GM12878 (cell line): ENCODE measurements at regions not wholly inside any gene's neighbourhood (a gene's known extent, or its start where the extent isn't known, plus 50 kb on each side); places are given as distances from the start of the nearest gene placed in this dataset.

Experiments used
- ATAC-seq: fragments of 200-7000 bp; cut with Tn5 transposase; 3 replicates; pipeline ENCODE4 v1.9.1; 2020; ENCODE audit warnings: mild to moderate bottlenecking, moderate library complexity
- BruUV-seq: library from RNA; stranded (reverse); fragments of 400-500 nt; replicated peaks from 2 replicates; lab custom pipeline; 2021; lab: Mats Ljungman, UMichigan
- CTCF ChIA-PET: fragments of 300-600 bp; sonication (Branson Sonifier 250); formaldehyde crosslinking; extraction: SDS; loops from one replicate; lab custom pipeline; 2021; ENCODE audit warnings: inconsistent platforms; lab: Yijun Ruan, JAX
- POLR2A ChIA-PET: fragments of 350-600 bp; formaldehyde crosslinking; extraction: SDS; loops from one replicate; lab custom pipeline; 2021; ENCODE audit warnings: inconsistent platforms; lab: Charles Lee
- RAD21 ChIA-PET: fragments of 300-600 bp; sonication (Branson Sonifier 250); formaldehyde crosslinking; loops from one replicate; lab custom pipeline; 2023; ENCODE audit warnings: antibody characterized with exemption; ENCODE audit not compliant: unreplicated experiment; lab: Charles Lee
- SMC1A ChIA-PET: fragments of 300-600 bp; sonication (Branson Sonifier 250); formaldehyde crosslinking; loops from one replicate; lab custom pipeline; 2023; ENCODE audit not compliant: unreplicated experiment, uncharacterized antibody; lab: Charles Lee
- DNase-seq: peaks from one replicate; pipeline ENCODE4 v3.0.0-alpha.2; 2011; ENCODE audit warnings: low read depth, low spot score
- FAIRE-seq: peaks from 3 replicates; lab custom pipeline; 2011; peaks lifted over from hg19 to GRCh38; lab: Jason Lieb, UNC
- H2AFZ ChIP-seq: 2 replicates; pipeline ENCODE4 v1.6.0; 2011; ENCODE audit warnings: low read depth, low read length, control low read depth; ENCODE audit not compliant: control insufficient read depth
- H3K27ac ChIP-seq: 2 replicates; pipeline ENCODE4 v1.5.1; 2011; ENCODE audit warnings: control low read depth; ENCODE audit not compliant: control insufficient read depth, insufficient read depth
- H3K27me3 ChIP-seq, 2 experiments: replicated peaks in 1 of 2; 2 replicates each; pipeline versions ENCODE4 v1.6.0 to v1.6.1; 2011; ENCODE audit warnings: low read length in 1 of 2; ENCODE audit not compliant: control insufficient read depth in 2 of 2, insufficient read depth in 2 of 2
- H3K36me3 ChIP-seq, 2 experiments: 2 replicates each; pipeline ENCODE4 v1.5.1; 2011; ENCODE audit warnings: low read length in 1 of 2; ENCODE audit not compliant: control insufficient read depth in 2 of 2, insufficient read depth in 2 of 2
- H3K4me1 ChIP-seq: 2 replicates; pipeline ENCODE4 v1.6.1; 2011; ENCODE audit warnings: mild to moderate bottlenecking, low read length, moderate library complexity, mixed read lengths; ENCODE audit not compliant: control insufficient read depth, insufficient read depth
- H3K4me2 ChIP-seq: 2 replicates; pipeline ENCODE4 v1.6.0; 2011; ENCODE audit warnings: control low read depth; ENCODE audit not compliant: control insufficient read depth, insufficient read depth
- H3K4me3 ChIP-seq: fragments of 200-600 bp; sonication (generic); 2 replicates; pipeline ENCODE4 v1.5.1; 2016
- H3K79me2 ChIP-seq: 2 replicates; pipeline ENCODE4 v1.6.0; 2011; ENCODE audit warnings: low read length; ENCODE audit not compliant: control insufficient read depth, insufficient read depth
- H3K9ac ChIP-seq: 2 replicates; pipeline ENCODE4 v1.8.0; 2011; ENCODE audit warnings: low read length, control low read depth, mixed read lengths; ENCODE audit not compliant: control insufficient read depth, insufficient read depth
- H3K9me3 ChIP-seq: replicated peaks from 3 replicates; pipeline ENCODE4 v1.5.1; 2011; ENCODE audit warnings: mild to moderate bottlenecking, low read length; ENCODE audit not compliant: control insufficient read depth, insufficient read depth
- H4K20me1 ChIP-seq: 2 replicates; pipeline ENCODE4 v1.6.0; 2011; ENCODE audit not compliant: control insufficient read depth, insufficient read depth
- ASH2L ChIP-seq: fragments of 300-600, 200-600 bp; sonication (generic); IDR thresholded peaks from 2 replicates; pipeline ENCODE4 v1.6.1; 2017; ENCODE audit warnings: low read depth, mild to moderate bottlenecking, borderline replicate concordance
- BMI1 ChIP-seq: fragments of 450-650 bp; IDR thresholded peaks from 2 replicates; pipeline ENCODE4 v1.6.1; 2016; ENCODE audit warnings: mild to moderate bottlenecking, moderate library complexity, borderline replicate concordance
- CBFB ChIP-seq: IDR thresholded peaks from 2 replicates; pipeline ENCODE4 v1.6.1; 2016; ENCODE audit warnings: antibody characterized with exemption, low read depth
- CBX3 ChIP-seq: fragments of 200-600 bp; sonication (generic); IDR thresholded peaks from 2 replicates; pipeline ENCODE4 v1.6.1; 2016; ENCODE audit warnings: low read depth, borderline replicate concordance
- DPF2 ChIP-seq: fragments of 450-650 bp; IDR thresholded peaks from 2 replicates; pipeline ENCODE4 v1.6.1; 2017; ENCODE audit warnings: mild to moderate bottlenecking
- FOXM1 ChIP-seq: IDR thresholded peaks from 2 replicates; pipeline ENCODE4 v1.6.1; 2012; ENCODE audit warnings: low read depth, mild to moderate bottlenecking, inconsistent platforms, low read length, moderate library complexity
- HDAC6 ChIP-seq: fragments of 200-600 bp; sonication (generic); IDR thresholded peaks from one replicate; pipeline ENCODE4 v1.8.0; 2017; ENCODE audit warnings: antibody characterized with exemption; ENCODE audit not compliant: unreplicated experiment
- IRF5 ChIP-seq: fragments of 450-650 bp; IDR thresholded peaks from 2 replicates; pipeline ENCODE4 v1.6.1; 2017; ENCODE audit warnings: borderline replicate concordance
- KDM1A ChIP-seq: fragments of 200-600 bp; sonication (generic); IDR thresholded peaks from 2 replicates; pipeline ENCODE4 v1.6.1; 2016; ENCODE audit warnings: borderline replicate concordance
- PRDM15 ChIP-seq: fragments of 450-650 bp; formaldehyde crosslinking; IDR thresholded peaks from 2 replicates; pipeline ENCODE4 v1.4.0; 2020; ENCODE audit warnings: mild to moderate bottlenecking, moderate library complexity
- RELB ChIP-seq: fragments of 450-650 bp; IDR thresholded peaks from 2 replicates; pipeline ENCODE4 v1.6.1; 2017; ENCODE audit warnings: low read depth, mild to moderate bottlenecking, moderate library complexity
- SP1 ChIP-seq: IDR thresholded peaks from one replicate; pipeline ENCODE4 v1.6.1; 2011; ENCODE audit warnings: low read depth, low read length
- SREBF2 ChIP-seq: IDR thresholded peaks from 2 replicates; pipeline ENCODE4 v1.6.1; 2012; ENCODE audit warnings: mild to moderate bottlenecking, low read length
- TBL1XR1 ChIP-seq: IDR thresholded peaks from 2 replicates; pipeline ENCODE4 v1.6.1; 2012; ENCODE audit warnings: low read depth, low read length, improper control_type of control experiment
- YBX1 ChIP-seq: fragments of 450-650 bp; IDR thresholded peaks from 2 replicates; pipeline ENCODE4 v1.6.1; 2016; ENCODE audit warnings: antibody characterized with exemption
- WGBS: methylation state at CpG from one replicate; pipeline ENCODE4 v1.1.6; 2016; ENCODE audit warnings: low lambda C conversion rate; ENCODE audit not compliant: insufficient replicate concordance, insufficient coverage; ENCODE audit errors: missing lambda C conversion rate; 5-methylcytosine and 5-hydroxymethylcytosine counted together
- in situ Hi-C: fragments of 300-500 bp; cut with MboI; formaldehyde crosslinking; loops from 9 replicates; pipeline ENCODE4 v1.14.3; 2018; ENCODE audit warnings: mixed read lengths
- intact Hi-C: fragments of 100-400 bp; cut with micrococcal nuclease; formaldehyde crosslinking; loops from one replicate; pipeline ENCODE4 v1.14.2; 2022; ENCODE audit not compliant: unreplicated experiment

- intact Hi-C loops: no loop called here
- FAIRE-seq: no peak
These were observed 178.6 kb upstream of the ZNF804A start for GRCh38 chr2:184419744-184420143.

More at GRCh38 chr2:184419744-184420143, 178.6 kb upstream of the ZNF804A start:
- in situ Hi-C loops: no loop called here
- Histone ChIP-seq H3K27ac (no peak overlapping the region), H3K79me2 (no peaks in the 10 kb centered on the region), H3K27me3 (no peaks in the 10 kb centered on the region), H3K9ac (no peak overlapping the region), H2AFZ (no peak overlapping the region), H3K36me3 (no peaks in the 10 kb centered on the region), H3K4me2 (no peak overlapping the region), H3K9me3 (no peaks in the 10 kb centered on the region), H3K4me1 (no peaks in the 10 kb centered on the region), H3K4me3 (no peak overlapping the region), H4K20me1 (no peaks in the 10 kb centered on the region)
- RAD21 ChIA-PET: interaction anchor here (1.3 kb wide), 1 partner anchor 17 kb away, joined by 3 read pairs; no protein-coding TSS in a partner anchor
- WGBS: 19% methylated on average over 2 of the region's 2 CpGs
- ATAC-seq (peak; percentile 25; the same call in 1 of the 3 replicates), DNase-seq (no peak)
- POLR2A ChIA-PET: no interaction called here
- no TSS peak for BruUV-seq
- TF ChIP-seq YBX1: no peak
- TF ChIP-seq SREBF2: no peak
- TF ChIP-seq PRDM15 (CRISPR knock-in tag): no peak
- TF ChIP-seq HDAC6: no peak
- no peak for TF ChIP-seq DPF2
- TF ChIP-seq FOXM1: no peak
- no peak for TF ChIP-seq KDM1A
- TF ChIP-seq SP1: no peak
- no peak for TF ChIP-seq TBL1XR1
- no peak for TF ChIP-seq IRF5
- TF ChIP-seq BMI1: no peak
- TF ChIP-seq CBFB: no peak
- no peak for TF ChIP-seq CBX3
- no peak for TF ChIP-seq RELB
- no peak for TF ChIP-seq ASH2L
- SMC1A ChIA-PET: interaction anchor here (1.0 to 1.3 kb wide), 2 partner anchors 9 to 32 kb away, joined by 4 to 6 read pairs; no protein-coding TSS in a partner anchor
- CTCF ChIA-PET: interaction anchor here (0.9 kb wide), 1 partner anchor 8 kb away, joined by 3 read pairs; no protein-coding TSS in a partner anchor
